HL-60 (cell line): ENCODE measurements at regions not wholly inside any gene's neighbourhood (a gene's known extent, or its start where the extent isn't known, plus 50 kb on each side); places are given as distances from the start of the nearest gene placed in this dataset.

Source experiments
- DNase-seq, 2 experiments: peaks; one replicate each; pipeline ENCODE4 v3.0.0-alpha.2; 2010 to 2020; ENCODE audit warnings: low read depth in 1 of 2, low spot score in 1 of 2
- H3K27ac ChIP-seq: fragments of 250-450 bp; sonication (Bioruptor Pico); replicated peaks from 2 replicates; pipeline ENCODE4 v1.5.1; 2020; ENCODE audit warnings: mild to moderate bottlenecking, moderate library complexity
- H3K27me3 ChIP-seq: fragments of 250-450 bp; sonication (Bioruptor Pico); 2 replicates; pipeline ENCODE4 v1.5.1; 2021; ENCODE audit warnings: mild to moderate bottlenecking, moderate library complexity; ENCODE audit not compliant: insufficient read depth, poor library complexity, severe bottlenecking
- H3K4me3 ChIP-seq: replicated peaks from 2 replicates; pipeline ENCODE4 v1.5.1; 2011; ENCODE audit warnings: mild to moderate bottlenecking, control low read depth, low read length; ENCODE audit not compliant: insufficient read depth
- GABPA ChIP-seq: IDR thresholded peaks from 2 replicates; pipeline ENCODE4 v1.6.1; 2012; ENCODE audit warnings: low read depth
- POLR2AphosphoS5 ChIP-seq: IDR thresholded peaks from 2 replicates; pipeline ENCODE4 v1.6.1; 2012; ENCODE audit warnings: low read depth
- SPI1 ChIP-seq: IDR thresholded peaks from 2 replicates; pipeline ENCODE4 v1.6.1; 2012; ENCODE audit warnings: low read depth, mild to moderate bottlenecking, borderline replicate concordance
- TF ChIP-seq, protein P1 (sequence below): IDR thresholded peaks from one replicate; pipeline ENCODE4 v1.5.1; 2011; ENCODE audit warnings: low read length, control low read depth, inconsistent platforms; ENCODE audit not compliant: insufficient read depth
- TF ChIP-seq, protein P2 (sequence below): IDR thresholded peaks from 2 replicates; pipeline ENCODE4 v1.6.1; 2012; ENCODE audit warnings: low read depth; ENCODE audit not compliant: insufficient replicate concordance

DNA sequence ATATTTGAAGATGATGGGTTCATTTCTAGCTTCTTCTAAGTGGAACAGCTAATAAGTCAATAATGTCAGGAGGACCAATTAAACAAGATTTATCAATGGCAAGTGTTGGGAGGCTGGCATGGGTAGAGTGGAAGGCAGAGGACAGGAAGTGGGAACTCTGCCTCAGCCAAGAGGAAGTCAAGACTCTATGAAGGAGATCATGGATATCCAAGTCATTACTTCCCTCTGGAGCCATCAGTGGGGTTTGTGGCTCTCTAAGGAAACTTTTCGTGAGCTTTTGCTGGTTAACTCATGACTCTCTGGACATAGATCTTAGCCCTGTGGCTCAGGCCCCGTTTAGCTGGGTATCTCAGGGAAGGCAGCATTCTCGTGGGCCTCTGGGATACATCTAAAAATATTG, 410.4 kb upstream of the ID2 start:
- Histone ChIP-seq H3K4me3 (no peak overlapping the region), H3K27ac (no peak overlapping the region), H3K27me3 (no peaks in the 10 kb centered on the region)
- TF ChIP-seq, protein P1, sequence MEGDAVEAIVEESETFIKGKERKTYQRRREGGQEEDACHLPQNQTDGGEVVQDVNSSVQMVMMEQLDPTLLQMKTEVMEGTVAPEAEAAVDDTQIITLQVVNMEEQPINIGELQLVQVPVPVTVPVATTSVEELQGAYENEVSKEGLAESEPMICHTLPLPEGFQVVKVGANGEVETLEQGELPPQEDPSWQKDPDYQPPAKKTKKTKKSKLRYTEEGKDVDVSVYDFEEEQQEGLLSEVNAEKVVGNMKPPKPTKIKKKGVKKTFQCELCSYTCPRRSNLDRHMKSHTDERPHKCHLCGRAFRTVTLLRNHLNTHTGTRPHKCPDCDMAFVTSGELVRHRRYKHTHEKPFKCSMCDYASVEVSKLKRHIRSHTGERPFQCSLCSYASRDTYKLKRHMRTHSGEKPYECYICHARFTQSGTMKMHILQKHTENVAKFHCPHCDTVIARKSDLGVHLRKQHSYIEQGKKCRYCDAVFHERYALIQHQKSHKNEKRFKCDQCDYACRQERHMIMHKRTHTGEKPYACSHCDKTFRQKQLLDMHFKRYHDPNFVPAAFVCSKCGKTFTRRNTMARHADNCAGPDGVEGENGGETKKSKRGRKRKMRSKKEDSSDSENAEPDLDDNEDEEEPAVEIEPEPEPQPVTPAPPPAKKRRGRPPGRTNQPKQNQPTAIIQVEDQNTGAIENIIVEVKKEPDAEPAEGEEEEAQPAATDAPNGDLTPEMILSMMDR = no peak
- TF ChIP-seq SPI1 (no peak), GABPA (no peak), POLR2AphosphoS5 (no peak)
- TF ChIP-seq, protein P2, sequence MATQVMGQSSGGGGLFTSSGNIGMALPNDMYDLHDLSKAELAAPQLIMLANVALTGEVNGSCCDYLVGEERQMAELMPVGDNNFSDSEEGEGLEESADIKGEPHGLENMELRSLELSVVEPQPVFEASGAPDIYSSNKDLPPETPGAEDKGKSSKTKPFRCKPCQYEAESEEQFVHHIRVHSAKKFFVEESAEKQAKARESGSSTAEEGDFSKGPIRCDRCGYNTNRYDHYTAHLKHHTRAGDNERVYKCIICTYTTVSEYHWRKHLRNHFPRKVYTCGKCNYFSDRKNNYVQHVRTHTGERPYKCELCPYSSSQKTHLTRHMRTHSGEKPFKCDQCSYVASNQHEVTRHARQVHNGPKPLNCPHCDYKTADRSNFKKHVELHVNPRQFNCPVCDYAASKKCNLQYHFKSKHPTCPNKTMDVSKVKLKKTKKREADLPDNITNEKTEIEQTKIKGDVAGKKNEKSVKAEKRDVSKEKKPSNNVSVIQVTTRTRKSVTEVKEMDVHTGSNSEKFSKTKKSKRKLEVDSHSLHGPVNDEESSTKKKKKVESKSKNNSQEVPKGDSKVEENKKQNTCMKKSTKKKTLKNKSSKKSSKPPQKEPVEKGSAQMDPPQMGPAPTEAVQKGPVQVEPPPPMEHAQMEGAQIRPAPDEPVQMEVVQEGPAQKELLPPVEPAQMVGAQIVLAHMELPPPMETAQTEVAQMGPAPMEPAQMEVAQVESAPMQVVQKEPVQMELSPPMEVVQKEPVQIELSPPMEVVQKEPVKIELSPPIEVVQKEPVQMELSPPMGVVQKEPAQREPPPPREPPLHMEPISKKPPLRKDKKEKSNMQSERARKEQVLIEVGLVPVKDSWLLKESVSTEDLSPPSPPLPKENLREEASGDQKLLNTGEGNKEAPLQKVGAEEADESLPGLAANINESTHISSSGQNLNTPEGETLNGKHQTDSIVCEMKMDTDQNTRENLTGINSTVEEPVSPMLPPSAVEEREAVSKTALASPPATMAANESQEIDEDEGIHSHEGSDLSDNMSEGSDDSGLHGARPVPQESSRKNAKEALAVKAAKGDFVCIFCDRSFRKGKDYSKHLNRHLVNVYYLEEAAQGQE = no peak
- DNase-seq = no peak

DNA sequence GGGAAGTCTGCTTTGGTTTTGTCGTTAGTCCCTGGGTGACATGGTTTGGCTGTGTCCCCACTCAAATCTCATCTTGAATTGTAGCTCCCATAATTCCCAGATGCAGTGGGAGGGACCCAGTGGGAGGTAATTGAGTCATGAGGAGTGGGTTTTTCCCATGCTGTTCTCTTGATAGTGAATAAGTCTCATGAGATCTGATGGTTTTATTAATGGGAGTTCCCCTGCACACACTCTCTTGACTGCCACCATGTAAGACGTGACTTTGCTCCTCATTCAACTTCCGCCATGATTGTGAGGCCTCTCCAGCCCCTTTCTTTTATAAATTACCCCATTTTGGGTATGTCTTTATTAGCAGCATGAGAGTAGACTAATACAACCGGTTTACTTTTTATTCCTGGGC, 405.8 kb upstream of the ID2 start:
- TF ChIP-seq SPI1 (no peak), POLR2AphosphoS5 (no peak)
- TF ChIP-seq, protein P1 = no peak
- TF ChIP-seq, protein P2 = no peak
- Histone ChIP-seq H3K27ac (no peak overlapping the region), H3K27me3 (no peaks in the 10 kb centered on the region), H3K4me3 (no peak overlapping the region)
- DNase-seq = no peak

- Histone ChIP-seq H3K27ac (no peak overlapping the region), H3K4me3 (no peak overlapping the region), H3K27me3 (no peaks in the 10 kb centered on the region)
- TF ChIP-seq, protein P1 = no peak
- TF ChIP-seq SPI1 (no peak), POLR2AphosphoS5 (no peak)
- TF ChIP-seq, protein P2 = no peak
- DNase-seq = no peak
Measured at GRCh38 chr2:8277921-8278571, 403.8 kb upstream of the ID2 start.
